ENCODE measurements at regions not wholly inside any gene's neighbourhood (a gene's known extent, or its start where the extent isn't known, plus 50 kb on each side); places are given as distances from the start of the nearest gene placed in this dataset.

DNA sequence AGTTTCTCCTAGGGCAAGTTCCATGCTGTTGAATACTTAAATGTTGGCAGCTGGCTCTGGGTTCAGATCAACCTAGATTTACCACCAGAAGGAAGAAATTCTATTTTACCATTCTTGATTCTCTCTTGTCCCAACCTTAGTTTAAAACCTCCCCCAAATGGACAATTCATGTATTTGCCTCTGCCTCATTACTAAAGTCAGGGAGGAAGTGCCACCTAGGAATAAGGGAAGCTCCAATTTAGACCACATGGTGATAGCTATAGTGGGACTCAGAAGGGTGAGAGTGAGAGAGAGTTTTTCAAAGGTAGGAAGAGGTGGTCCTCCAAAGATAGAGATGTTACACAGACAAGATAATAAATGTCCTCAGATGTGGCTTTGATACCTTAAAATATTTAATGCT is 53.4 kb upstream of the PAM start:
- Histone ChIP-seq H3K4me3 (ENCODE audit: low read depth in 1 of 3, low read length in 3 of 3) (no peak overlapping the region), H3K27ac (ENCODE audit: low read depth in 1 of 3, low read length in 2 of 3) (no peak overlapping the region), H3K4me1 (ENCODE audit: control insufficient read depth in 3 of 3, insufficient read depth in 2 of 3, low read depth in 1 of 3, low read length in 2 of 3) (no peaks in the 10 kb centered on the region), H3K27me3 (ENCODE audit: control insufficient read depth in 3 of 3, insufficient read depth in 3 of 3, low read length in 3 of 3) (no peaks in the 10 kb centered on the region), H3K9me3 (ENCODE audit: control insufficient read depth in 2 of 2, insufficient read depth in 1 of 2, low read depth in 1 of 2, low read length in 1 of 2) (no peaks in the 10 kb centered on the region), H3K36me3 (ENCODE audit: control insufficient read depth in 3 of 3, insufficient read depth in 2 of 3, low read depth in 1 of 3, low read length in 3 of 3) (no peaks in the 10 kb centered on the region)
- DNase-seq, result no peak
- FAIRE-seq, result no peak
